ENCODE measurements at regions not wholly inside any gene's neighbourhood (a gene's known extent, or its start where the extent isn't known, plus 50 kb on each side); places are given as distances from the start of the nearest gene placed in this dataset.
"Not testable (repeated sequence)": the region's sequence is repeated elsewhere in the genome, so short reads cannot be mapped to it uniquely, and the experiment has no call there.

- no peak overlapping the region for H3K4me3 ChIP-seq (replicated peaks; ENCODE audit: low read depth, low read length)
- no peak for DNase-seq (ENCODE audit: extremely low read depth, low read depth)
- no peak for TF ChIP-seq CTCF (IDR thresholded peaks at IDR 0.05; ENCODE audit: low read depth, low read length, missing control alignments)
These were observed 455.2 kb upstream of the RUNX1 start for GRCh38 chr21:35504277-35504676.

GRCh38 chr21:35503671-35504070 is 454.6 kb upstream of the RUNX1 start:
- no peak overlapping the region for H3K4me3 ChIP-seq (replicated peaks; ENCODE audit: low read depth, low read length)
- DNase-seq (ENCODE audit: extremely low read depth, low read depth), result no peak
- no peak for TF ChIP-seq CTCF (IDR thresholded peaks at IDR 0.05; ENCODE audit: low read depth, low read length, missing control alignments)

GRCh38 chr21:35502821-35503220 is 453.7 kb upstream of the RUNX1 start:
- no peak for DNase-seq (ENCODE audit: extremely low read depth, low read depth)
- no peak for TF ChIP-seq CTCF (IDR thresholded peaks at IDR 0.05; ENCODE audit: low read depth, low read length, missing control alignments)
- no peak overlapping the region for H3K4me3 ChIP-seq (replicated peaks; ENCODE audit: low read depth, low read length)

GRCh38 chr21:35497522-35497921 is 448.4 kb upstream of the RUNX1 start:
- not testable (repeated sequence) for DNase-seq (ENCODE audit: extremely low read depth, low read depth); H3K4me3 ChIP-seq (replicated peaks; ENCODE audit: low read depth, low read length)

- no peak for TF ChIP-seq CTCF (IDR thresholded peaks at IDR 0.05; ENCODE audit: low read depth, low read length, missing control alignments)
- no peak overlapping the region for H3K4me3 ChIP-seq (replicated peaks; ENCODE audit: low read depth, low read length)
- DNase-seq (ENCODE audit: extremely low read depth, low read depth), result no peak
These were observed 443.0 kb upstream of the RUNX1 start for GRCh38 chr21:35491920-35492678.

- TF ChIP-seq CTCF (IDR thresholded peaks at IDR 0.05; ENCODE audit: low read depth, low read length, missing control alignments), result no peak
- H3K4me3 ChIP-seq (replicated peaks; ENCODE audit: low read depth, low read length), result no peak overlapping the region
- DNase-seq (ENCODE audit: extremely low read depth, low read depth), result no peak
These were observed 442.0 kb upstream of the RUNX1 start for GRCh38 chr21:35491114-35491513.

GRCh38 chr21:35489389-35489980 is 440.4 kb upstream of the RUNX1 start:
- no peak overlapping the region for H3K4me3 ChIP-seq (replicated peaks; ENCODE audit: low read depth, low read length)
- DNase-seq (ENCODE audit: extremely low read depth, low read depth), result no peak
- no peak for TF ChIP-seq CTCF (IDR thresholded peaks at IDR 0.05; ENCODE audit: low read depth, low read length, missing control alignments)

Measured in HFF-Myc (cell line).